ENCODE measurements at regions not wholly inside any gene's neighbourhood (a gene's known extent, or its start where the extent isn't known, plus 50 kb on each side); places are given as distances from the start of the nearest gene placed in this dataset.

DNA sequence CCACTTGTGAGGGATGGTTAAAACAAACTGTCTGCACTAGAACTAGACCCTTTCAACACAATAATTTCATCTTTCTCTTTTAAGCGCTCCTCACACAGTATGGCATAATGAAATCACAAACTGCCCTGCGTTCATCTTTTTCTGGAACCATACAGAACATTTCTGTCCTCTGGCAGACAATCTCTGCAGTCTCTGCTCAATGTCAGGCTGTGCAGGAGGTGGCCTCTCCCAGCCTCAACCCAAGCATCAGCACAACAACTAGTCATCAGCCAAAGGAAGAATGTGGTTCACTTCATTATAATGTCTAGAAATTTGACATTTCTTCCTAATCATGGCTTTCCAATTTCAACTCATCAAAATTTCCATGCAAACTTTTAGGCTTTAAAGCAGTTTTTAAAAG lies 125.1 kb upstream of the STARD13 start:
- TF ChIP-seq POLR2A (IDR thresholded peaks at IDR 0.05; ENCODE audit: low read length) (no peak), GATA1 (IDR thresholded peaks at IDR 0.05; ENCODE audit: low read depth, low read length) (no peak)
